Hepatic stellate cell (primary cell): ENCODE measurements at regions not wholly inside any gene's neighbourhood (a gene's known extent, or its start where the extent isn't known, plus 50 kb on each side); places are given as distances from the start of the nearest gene placed in this dataset.
A peak's percentile ranks its signal among the peaks of the same experiment; 100 is the strongest.
"Not testable (repeated sequence)": the region's sequence is repeated elsewhere in the genome, so short reads cannot be mapped to it uniquely, and the experiment has no call there.

Experiments
- DNase-seq: peaks from one replicate; pipeline ENCODE4 v3.0.0; 2011; ENCODE audit warnings: low spot score

- DNase-seq = no peak
These were observed 62.4 kb downstream of the CLDN17 start for GRCh38 chr21:30104241-30104640.

DNA sequence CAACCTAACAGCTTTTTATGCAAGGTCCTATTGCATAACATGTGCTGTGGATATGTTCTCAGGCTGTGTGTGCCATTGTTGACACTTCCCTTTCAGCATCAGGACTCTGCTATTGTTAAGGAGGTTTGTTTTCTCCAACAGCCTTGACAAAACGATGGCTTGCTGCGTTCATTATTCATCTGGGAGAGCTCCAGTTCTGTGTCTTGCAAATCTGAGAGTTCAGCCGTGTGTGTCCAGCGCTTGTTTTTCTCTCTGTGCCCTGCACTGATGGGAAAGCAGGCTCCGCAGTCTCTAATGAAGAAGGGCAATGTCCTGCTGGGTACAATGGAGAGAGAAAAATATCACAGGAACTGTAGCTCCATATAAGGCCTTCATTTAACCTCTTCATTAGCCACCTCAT, 63.7 kb downstream of the CLDN17 start:
- DNase-seq = no peak

DNA sequence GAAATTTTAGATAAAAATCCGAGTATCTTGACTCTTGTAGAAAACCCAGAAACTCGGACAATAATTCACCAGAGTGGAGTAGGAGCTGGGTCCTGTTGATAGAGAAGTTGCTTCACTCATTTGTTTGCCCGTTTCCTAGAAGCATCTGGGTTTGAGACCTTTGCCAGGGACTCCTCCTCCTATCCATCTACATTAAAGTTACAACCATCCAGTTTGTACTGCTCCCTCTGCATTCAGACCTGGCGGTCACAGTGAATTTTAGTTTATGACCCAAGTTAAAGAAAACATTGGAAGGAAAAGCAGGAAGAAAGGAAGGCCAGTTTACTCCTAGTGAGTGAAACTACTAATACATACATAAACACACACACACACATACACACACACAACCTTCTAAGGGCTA, 64.6 kb downstream of the CLDN17 start:
- DNase-seq = no peak

DNA sequence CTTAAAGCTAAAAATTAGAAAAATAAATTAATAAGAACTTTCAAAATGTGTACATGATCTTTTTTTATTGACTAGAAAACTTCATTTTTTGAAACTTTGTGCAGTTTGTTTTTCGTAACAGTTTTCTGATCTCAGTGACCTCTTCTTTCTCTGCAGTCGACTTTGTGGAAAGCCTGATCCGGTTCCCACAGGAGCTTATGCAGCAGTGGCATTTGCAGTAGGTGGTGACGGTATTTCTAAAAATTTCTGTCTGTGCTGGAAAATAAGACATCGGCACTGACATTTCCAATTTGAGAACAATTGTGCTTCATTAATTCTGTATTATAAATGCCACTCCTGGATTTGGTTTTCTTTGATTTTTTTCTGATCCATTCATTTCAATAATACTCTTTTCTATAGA, 68.8 kb downstream of the CLDN17 start:
- no peak for DNase-seq

DNA sequence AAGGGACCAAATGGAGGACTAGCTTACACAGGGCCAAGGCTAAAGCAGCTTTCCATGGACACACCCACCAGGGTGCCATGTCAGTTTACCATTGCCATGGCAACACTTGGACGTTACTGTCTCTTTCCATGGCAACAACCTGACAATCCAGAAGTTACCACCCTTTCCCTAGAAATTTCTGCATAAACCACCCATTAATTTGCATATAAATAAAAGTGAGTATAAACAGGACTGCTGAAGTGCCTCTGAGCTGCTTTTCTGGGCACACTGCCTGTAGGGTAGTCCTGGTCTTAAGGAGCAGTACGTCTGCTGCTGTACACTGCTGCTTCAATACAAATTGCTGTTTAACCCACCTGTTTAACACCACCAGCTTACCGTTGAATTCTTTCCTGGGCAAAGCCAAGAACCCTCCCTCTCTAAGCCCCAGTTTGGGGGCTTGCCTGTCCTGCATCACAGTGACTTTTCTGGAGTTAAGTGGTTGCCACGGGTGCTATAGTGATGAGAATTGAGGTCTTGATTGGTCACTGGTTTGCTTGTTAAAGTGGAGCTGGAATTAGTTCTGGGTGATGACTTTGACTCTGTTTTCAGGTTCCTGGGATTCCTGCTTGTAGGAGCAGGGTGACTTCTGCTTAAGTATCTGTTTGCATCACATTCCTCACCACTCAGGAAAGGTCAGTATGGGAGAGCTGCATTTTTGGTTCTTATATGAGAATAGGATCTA, 83.2 kb downstream of the CLDN17 start:
- DNase-seq = no peak

DNA sequence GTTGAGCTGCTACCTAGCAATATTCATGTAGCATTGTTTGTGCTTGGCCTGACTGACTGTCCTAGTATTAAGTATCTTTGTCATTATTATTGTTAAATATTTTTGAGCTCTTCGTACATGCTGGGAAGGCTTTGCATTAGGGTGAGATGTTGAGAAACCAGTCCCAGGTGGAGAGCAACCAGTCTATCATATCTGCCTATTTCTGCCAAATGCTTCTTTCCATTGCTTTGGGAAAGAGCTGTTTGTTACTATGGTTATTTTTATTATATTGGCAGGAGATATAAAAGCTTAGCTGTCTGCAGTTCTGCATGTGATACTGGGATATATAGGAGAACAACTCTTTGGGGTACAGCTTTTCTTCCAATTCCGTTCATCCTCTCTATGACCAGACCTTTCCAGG, 85.1 kb downstream of the CLDN17 start:
- DNase-seq = no peak

DNA sequence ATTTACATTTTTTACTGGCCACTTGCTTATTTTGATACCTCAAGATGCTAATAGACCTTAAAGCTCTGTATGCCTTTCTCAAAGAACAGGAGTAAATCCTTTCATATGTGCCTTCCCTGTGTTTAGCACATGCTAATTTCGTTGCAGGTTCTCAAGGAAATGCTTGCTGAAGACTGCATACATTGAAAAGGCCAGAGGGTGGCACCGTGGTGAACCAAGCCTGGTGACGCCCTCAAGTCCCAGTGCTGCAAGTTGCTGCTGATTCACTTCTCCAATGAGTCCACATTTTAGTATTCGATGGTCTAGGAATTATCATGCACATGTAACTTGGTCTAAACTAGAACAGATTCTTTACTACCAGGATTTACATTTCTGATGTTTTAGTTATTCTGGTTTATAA, 94.1 kb downstream of the CLDN17 start:
- peak; percentile 12 for DNase-seq

GRCh38 chr21:30058928-30059327, 107.7 kb downstream of the CLDN17 start:
- no peak for DNase-seq

DNA sequence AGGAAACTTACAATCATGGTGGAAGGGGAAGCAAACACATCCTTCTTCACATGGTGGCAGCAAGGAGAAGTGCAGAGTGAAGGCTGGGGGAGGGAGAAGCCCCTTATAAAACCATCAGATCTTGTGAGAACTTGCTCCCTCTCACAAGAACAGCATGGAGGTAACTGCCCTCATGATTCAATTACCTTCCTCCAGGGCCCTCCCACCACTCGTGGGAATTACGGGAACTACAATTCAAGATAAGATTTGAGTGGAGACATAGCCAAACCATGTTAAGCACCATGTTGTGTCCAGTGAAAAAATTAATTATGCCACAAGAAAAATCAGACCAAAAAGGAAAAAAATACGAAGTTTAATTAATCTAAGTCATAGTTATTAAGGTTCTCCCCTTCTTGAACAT, 109.5 kb downstream of the CLDN17 start:
- DNase-seq = no peak

DNA sequence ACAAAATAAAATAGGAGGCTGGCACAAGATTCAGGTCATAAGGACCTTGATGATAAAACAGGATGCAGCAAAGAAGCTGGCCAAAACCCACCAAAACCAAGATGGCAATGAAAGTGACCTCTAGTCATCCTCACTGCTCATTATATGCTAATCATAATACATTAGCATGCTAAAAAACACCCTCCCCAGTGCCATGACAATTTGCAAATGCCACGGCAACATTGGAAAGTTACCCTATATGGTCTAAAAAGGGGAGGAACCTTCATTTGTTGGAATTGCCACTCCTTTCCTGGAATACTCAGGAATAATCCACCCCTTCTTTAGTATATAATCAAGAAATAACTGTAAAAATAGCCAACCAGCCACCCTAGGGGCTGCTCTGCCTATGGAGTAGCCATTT, 108.8 kb upstream of the GRIK1 start:
- no peak for DNase-seq

- DNase-seq = peak; percentile 4
These were observed 104.8 kb upstream of the GRIK1 start for GRCh38 chr21:30044447-30045064.

DNA sequence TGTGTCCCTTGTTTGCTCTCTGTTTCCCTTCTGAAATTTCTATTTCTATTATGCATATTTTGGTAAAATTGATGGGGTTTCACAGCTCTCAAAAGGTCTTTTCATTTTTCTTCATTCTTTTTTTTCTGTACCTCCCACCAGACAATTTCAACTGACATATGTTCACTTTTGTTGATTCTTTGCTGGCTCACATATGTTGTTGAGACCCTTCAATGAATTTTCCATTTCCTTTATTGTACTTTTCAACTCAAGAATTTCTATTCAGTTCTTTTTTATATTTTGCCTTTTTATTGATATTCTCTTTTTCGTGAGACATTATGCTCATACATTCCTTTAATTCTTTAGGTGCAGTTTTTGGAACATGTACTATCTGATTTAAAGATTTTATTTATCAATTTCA, 102.6 kb upstream of the GRIK1 start:
- no peak for DNase-seq

GRCh38 chr21:30033441-30033840, 93.6 kb upstream of the GRIK1 start:
- no peak for DNase-seq

- DNase-seq = no peak
These were observed 90.6 kb upstream of the GRIK1 start for GRCh38 chr21:30030416-30030815.

DNA sequence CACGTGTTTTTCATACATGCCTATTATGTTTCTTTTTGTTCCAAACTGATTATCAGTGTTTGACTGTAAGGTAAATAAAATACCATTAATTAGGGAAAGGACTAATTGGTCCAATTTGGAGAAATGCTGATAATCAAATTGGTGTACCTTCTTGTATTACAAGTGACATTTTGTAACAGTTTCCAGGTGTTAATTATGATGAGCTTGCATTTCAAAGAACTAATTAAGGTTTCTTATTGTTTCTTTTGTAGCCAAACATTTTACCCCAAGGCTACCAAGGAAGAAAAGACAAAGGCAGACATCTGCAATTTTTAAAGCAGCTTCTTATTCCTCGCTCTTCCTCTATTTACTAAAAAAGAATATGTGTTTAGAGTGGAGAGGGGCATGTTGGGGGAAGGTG, 88.7 kb upstream of the GRIK1 start:
- DNase-seq = no peak

GRCh38 chr21:30027986-30028385, 88.2 kb upstream of the GRIK1 start:
- no peak for DNase-seq

- not testable (repeated sequence) for DNase-seq
These were observed 83.3 kb upstream of the GRIK1 start for GRCh38 chr21:30023056-30023455.

GRCh38 chr21:30014886-30015285, 75.1 kb upstream of the GRIK1 start:
- DNase-seq = no peak

GRCh38 chr21:29991624-29992023, 51.8 kb upstream of the GRIK1 start:
- no peak for DNase-seq

DNA sequence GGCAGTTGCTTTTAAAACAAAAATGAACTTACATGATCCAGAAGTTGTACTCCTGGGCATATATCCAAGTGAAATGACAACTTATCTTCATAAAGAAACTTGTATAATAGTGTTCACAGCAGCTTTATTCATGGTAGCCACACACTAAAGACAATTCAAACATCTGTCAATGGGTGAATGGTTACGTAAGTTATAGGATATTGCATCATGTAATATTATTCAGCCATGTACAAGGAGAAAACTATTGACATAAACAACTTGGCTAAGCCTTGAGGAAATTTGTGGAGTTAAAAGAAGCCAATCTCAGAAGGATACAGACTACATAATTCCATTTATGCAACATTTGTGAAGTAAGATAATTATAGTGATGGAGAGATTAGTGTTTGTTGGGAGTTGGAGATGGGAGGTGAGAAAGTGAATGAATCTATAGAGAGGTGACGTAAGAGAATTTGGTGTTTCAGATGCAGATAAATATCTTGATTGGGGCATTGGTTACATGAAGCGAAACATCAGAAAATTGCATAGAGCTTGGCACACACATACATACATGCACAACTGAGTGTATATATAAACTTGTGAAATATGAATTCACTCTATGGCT, 49.9 kb upstream of the GRIK1 start:
- DNase-seq = no peak
